BJ (cell line): ENCODE measurements at regions not wholly inside any gene's neighbourhood (a gene's known extent, or its start where the extent isn't known, plus 50 kb on each side); places are given as distances from the start of the nearest gene placed in this dataset.

ENCODE experiments used
- CTCF ChIA-PET: fragments of 350-600 bp; formaldehyde crosslinking; extraction: SDS; loops from one replicate; lab custom pipeline; 2021; ENCODE audit warnings: antibody characterized with exemption, inconsistent platforms; lab: Yijun Ruan, JAX
- POLR2A ChIA-PET: fragments of 300-600 bp; sonication (Branson Sonifier 250); formaldehyde crosslinking; extraction: SDS; loops from one replicate; lab custom pipeline; 2021; ENCODE audit warnings: antibody characterized with exemption; lab: Charles Lee
- DNase-seq: peaks from one replicate; pipeline ENCODE4 v3.0.0-alpha.2; 2011; ENCODE audit warnings: low read depth
- H3K27me3 ChIP-seq: 2 replicates; pipeline ENCODE4 v1.6.0; 2011; ENCODE audit warnings: low read length; ENCODE audit not compliant: control insufficient read depth, insufficient read depth
- H3K36me3 ChIP-seq: 2 replicates; pipeline ENCODE4 v1.5.1; 2011; ENCODE audit warnings: low read length; ENCODE audit not compliant: control insufficient read depth, insufficient read depth
- H3K4me3 ChIP-seq: 2 replicates; pipeline ENCODE4 v1.5.1; 2011; ENCODE audit warnings: low read depth, mild to moderate bottlenecking, control low read depth, low read length
- TF ChIP-seq, protein P1 (sequence below): IDR thresholded peaks from 2 replicates; pipeline ENCODE4 v1.5.1; 2011; ENCODE audit warnings: low read depth, mild to moderate bottlenecking, control low read depth, inconsistent platforms, low read length, moderate library complexity; ENCODE audit not compliant: insufficient read depth

DNA sequence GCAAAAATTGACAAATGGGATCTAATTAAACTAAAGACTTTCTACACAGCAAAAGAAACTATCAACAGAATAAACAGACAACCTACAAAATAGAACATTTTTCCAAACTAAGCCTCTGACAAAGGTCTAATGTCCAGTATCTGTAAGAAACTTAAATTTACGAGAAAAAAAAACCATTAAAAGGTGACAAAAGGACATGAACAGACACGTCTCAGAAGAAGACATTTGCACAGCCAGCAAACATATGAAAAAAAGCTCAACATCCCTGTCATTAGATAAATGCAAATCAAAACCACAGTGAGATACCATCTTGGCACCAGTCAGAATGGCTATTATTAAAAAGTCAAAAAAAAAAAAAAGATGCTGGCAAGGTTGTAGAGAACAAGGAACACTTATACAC lies 70.6 kb upstream of the GRIK2 start:
- POLR2A ChIA-PET: no interaction called here
- no peak overlapping the region for H3K4me3 ChIP-seq

DNA sequence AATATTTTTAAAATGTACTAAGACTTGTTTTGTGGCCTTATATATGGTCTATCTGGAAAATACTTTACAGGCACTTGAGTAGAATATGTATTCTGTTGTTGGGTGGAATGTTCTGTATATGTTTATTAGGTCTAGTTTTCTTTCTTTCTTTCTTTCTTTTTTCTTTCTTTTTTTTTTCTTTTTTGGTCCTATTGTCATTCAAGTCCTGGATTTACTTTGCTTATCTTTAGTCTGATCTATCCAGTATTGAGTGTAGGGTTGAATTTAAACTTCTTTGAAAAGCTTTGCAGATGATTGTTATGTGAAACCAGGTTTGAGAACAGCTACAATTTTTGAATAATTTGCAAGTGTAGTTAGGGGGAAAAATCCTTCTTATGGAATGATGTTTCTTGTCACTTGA lies 67.1 kb upstream of the GRIK2 start:
- CTCF ChIA-PET: interaction anchor here (0.6 kb wide), 1 partner anchor 452 kb away, joined by 3 read pairs; no protein-coding TSS in a partner anchor
- DNase-seq: no peak
- TF ChIP-seq, protein P1, sequence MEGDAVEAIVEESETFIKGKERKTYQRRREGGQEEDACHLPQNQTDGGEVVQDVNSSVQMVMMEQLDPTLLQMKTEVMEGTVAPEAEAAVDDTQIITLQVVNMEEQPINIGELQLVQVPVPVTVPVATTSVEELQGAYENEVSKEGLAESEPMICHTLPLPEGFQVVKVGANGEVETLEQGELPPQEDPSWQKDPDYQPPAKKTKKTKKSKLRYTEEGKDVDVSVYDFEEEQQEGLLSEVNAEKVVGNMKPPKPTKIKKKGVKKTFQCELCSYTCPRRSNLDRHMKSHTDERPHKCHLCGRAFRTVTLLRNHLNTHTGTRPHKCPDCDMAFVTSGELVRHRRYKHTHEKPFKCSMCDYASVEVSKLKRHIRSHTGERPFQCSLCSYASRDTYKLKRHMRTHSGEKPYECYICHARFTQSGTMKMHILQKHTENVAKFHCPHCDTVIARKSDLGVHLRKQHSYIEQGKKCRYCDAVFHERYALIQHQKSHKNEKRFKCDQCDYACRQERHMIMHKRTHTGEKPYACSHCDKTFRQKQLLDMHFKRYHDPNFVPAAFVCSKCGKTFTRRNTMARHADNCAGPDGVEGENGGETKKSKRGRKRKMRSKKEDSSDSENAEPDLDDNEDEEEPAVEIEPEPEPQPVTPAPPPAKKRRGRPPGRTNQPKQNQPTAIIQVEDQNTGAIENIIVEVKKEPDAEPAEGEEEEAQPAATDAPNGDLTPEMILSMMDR: no peak

More for the DNA sequence above, 70.6 kb upstream of the GRIK2 start:
- Histone ChIP-seq H3K36me3 (no peaks in the 10 kb centered on the region), H3K27me3 (no peaks in the 10 kb centered on the region)
- TF ChIP-seq, protein P1: no peak
- CTCF ChIA-PET: no interaction called here
- DNase-seq: no peak

DNA sequence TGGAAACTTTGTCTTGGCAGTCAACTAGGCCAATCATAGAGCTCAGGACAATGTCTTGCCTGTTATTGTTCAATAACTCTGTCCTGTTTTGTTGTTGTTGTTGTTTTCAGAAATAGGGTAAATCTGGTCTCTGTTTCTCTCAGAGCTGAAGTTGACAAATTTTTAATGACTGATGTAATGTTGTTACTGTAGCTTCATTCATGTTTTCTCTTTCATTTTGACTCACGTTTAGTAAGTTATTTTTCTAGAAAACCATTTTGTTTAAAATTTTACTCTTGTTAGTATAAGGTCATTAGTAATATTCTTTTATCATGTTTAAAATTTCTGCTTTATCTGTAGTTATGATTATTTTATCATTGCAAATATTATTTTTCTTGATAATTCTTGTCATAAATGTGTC lies 51.6 kb upstream of the GRIK2 start:
- no peak for DNase-seq
- CTCF ChIA-PET: no interaction called here
- Histone ChIP-seq H3K36me3 (no peaks in the 10 kb centered on the region), H3K4me3 (no peak overlapping the region), H3K27me3 (no peaks in the 10 kb centered on the region; the same call in 1 of the 2 replicates)
- POLR2A ChIA-PET: no interaction called here
- TF ChIP-seq, protein P1: no peak

More for the DNA sequence above, 67.1 kb upstream of the GRIK2 start:
- H3K27me3 ChIP-seq: no peaks in the 10 kb centered on the region
- H3K36me3 ChIP-seq: no peaks in the 10 kb centered on the region
- POLR2A ChIA-PET: no interaction called here
- no peak overlapping the region for H3K4me3 ChIP-seq
